ENCODE measurements at regions not wholly inside any gene's neighbourhood (a gene's known extent, or its start where the extent isn't known, plus 50 kb on each side); places are given as distances from the start of the nearest gene placed in this dataset.

DNA sequence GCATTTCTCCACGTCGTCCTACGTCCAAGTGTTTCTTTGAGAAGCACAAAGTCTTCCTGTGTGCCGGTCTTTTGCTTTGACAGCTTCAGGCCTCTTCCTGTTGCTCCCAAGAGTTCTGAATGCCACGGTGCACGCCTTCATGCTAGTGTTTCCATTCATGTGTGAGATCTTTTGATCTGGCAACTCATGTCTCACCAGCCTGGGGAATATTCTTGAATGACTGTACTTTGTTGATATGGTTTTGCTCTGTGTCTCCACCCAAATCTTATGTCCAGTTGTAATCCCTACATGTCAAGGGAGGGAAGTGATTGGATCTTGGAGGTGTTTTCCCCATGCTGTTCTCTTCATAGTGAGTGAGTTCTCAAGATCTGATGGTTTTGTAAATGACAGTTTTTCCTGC is 129.6 kb upstream of the THBS2 start:
- H3K27ac Mint-ChIP-seq: no peak overlapping the region
- no peaks in the 10 kb centered on the region for H3K4me1 Mint-ChIP-seq (ENCODE audit: low read depth)
- TF ChIP-seq, protein P1, sequence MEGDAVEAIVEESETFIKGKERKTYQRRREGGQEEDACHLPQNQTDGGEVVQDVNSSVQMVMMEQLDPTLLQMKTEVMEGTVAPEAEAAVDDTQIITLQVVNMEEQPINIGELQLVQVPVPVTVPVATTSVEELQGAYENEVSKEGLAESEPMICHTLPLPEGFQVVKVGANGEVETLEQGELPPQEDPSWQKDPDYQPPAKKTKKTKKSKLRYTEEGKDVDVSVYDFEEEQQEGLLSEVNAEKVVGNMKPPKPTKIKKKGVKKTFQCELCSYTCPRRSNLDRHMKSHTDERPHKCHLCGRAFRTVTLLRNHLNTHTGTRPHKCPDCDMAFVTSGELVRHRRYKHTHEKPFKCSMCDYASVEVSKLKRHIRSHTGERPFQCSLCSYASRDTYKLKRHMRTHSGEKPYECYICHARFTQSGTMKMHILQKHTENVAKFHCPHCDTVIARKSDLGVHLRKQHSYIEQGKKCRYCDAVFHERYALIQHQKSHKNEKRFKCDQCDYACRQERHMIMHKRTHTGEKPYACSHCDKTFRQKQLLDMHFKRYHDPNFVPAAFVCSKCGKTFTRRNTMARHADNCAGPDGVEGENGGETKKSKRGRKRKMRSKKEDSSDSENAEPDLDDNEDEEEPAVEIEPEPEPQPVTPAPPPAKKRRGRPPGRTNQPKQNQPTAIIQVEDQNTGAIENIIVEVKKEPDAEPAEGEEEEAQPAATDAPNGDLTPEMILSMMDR (IDR thresholded peaks at IDR 0.05): no peak
- H3K36me3 Mint-ChIP-seq (ENCODE audit: low read depth): peaks cover 23% of the 10 kb centered on the region
- peaks cover 8% of the 10 kb centered on the region for H3K27me3 Mint-ChIP-seq (ENCODE audit: insufficient read depth)
- no peak overlapping the region for H3K4me3 Mint-ChIP-seq
- peaks cover 24% of the 10 kb centered on the region for H3K9me3 Mint-ChIP-seq
- DNase-seq: no peak

DNA sequence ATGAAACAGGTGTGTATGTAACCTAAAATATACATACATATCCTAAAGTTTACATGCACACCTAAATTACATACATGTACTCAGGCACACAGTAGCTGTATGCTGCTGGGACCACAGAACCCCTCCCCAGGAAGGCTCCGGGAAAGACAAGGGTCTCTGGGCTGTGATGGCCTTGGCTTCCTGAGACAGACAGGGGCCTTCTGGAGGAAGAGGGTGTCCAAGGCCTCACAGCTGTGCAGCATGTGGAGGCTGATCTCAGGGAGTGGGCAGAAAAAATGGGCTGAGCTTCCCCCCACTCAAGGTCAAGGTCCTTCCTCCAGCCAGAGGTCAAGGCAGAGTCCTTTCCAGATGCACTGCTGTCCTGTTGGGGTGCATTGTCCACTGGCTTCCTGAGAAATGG is 129.1 kb upstream of the THBS2 start:
- Mint-ChIP-seq H3K4me1 (ENCODE audit: low read depth) (no peaks in the 10 kb centered on the region), H3K9me3 (peaks cover 29% of the 10 kb centered on the region), H3K27me3 (ENCODE audit: insufficient read depth) (peaks cover 6% of the 10 kb centered on the region), H3K27ac (no peak overlapping the region), H3K4me3 (no peak overlapping the region), H3K36me3 (ENCODE audit: low read depth) (peaks cover 25% of the 10 kb centered on the region)
- TF ChIP-seq, protein P1 (IDR thresholded peaks at IDR 0.05): no peak
- no peak for DNase-seq

DNA sequence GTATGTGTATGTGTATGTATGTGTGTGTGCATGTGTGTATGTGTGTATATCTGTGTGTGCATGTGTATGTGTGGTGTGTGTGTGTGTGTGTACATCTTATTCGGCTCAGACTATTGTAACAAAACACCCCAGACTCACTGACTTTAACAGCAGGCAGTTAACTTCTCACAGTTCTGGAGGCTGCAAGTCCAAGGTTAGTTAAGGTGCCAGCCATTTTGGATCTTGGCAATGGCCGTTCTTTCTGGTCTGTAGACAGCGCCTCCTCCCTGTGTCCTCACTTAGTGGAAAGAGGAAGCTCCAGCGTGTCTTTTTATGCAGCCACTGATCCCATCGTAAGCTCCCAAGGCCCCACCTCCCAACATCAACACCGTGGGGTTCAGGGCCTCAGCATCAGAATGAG is 128.3 kb upstream of the THBS2 start:
- Mint-ChIP-seq H3K4me1 (ENCODE audit: low read depth) (no peaks in the 10 kb centered on the region), H3K36me3 (ENCODE audit: low read depth) (peaks cover 30% of the 10 kb centered on the region), H3K4me3 (no peak overlapping the region), H3K27me3 (ENCODE audit: insufficient read depth) (peaks cover 6% of the 10 kb centered on the region), H3K9me3 (peaks cover 34% of the 10 kb centered on the region), H3K27ac (no peak overlapping the region)
- no peak for DNase-seq
- TF ChIP-seq, protein P1 (IDR thresholded peaks at IDR 0.05): no peak

DNA sequence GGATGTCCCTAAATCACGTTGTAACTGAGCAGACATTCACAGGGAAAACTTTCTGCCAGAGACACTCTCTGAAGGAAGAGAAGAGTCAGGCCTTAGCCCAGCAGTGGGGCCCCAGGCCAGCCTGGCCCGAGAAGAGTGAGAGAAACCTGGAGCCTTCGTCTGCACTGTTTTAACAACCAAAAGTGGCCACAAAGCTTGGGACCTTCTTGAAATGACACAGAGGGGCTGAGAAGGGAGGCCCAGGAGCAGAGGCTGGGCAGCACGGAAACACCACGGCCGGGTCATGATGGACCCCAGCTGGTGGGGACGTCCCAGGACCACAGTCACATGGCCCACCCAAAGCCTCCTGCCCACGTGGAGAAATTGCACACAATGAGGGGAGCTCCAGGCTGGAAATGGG is 126.8 kb upstream of the THBS2 start:
- H3K4me3 Mint-ChIP-seq: no peak overlapping the region
- H3K36me3 Mint-ChIP-seq (ENCODE audit: low read depth): peaks cover 43% of the 10 kb centered on the region
- peaks cover 47% of the 10 kb centered on the region for H3K9me3 Mint-ChIP-seq
- H3K27me3 Mint-ChIP-seq (ENCODE audit: insufficient read depth): peaks cover 2% of the 10 kb centered on the region; the same call in 1 of the 2 replicates
- no peaks in the 10 kb centered on the region for H3K4me1 Mint-ChIP-seq (ENCODE audit: low read depth)
- TF ChIP-seq, protein P1 (IDR thresholded peaks at IDR 0.05): no peak
- no peak for DNase-seq
- H3K27ac Mint-ChIP-seq: no peak overlapping the region

DNA sequence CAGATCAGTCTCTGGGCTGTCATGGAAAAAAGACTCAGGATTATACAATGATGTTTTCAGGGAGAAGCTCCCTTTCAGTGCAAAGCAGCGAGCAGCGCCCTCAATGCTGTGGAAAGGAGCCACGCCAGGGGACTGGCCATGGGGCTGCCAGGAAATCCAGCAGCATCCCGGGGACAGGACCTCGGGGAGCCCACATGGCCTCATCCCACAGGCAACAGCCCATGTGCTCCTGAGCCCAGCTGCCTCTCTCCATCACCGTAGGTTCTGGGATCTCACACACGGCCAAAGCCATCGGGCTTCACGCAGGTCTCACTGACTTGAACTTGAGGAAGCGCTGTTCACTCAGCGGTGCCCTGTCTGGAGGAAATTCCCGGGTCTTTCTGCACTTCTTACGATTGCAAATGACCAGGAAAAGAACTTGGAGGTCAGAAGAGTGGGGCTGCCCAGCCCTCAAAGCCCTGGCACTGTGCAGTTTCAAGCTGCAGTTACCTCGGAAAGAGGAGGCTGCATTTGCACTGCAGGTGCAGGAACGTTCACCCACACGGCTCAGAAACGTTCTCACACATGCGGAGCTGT is 125.9 kb upstream of the THBS2 start:
- TF ChIP-seq, protein P1 (IDR thresholded peaks at IDR 0.05): no peak
- Mint-ChIP-seq H3K27me3 (ENCODE audit: insufficient read depth) (peaks cover 2% of the 10 kb centered on the region; the same call in 1 of the 2 replicates), H3K4me3 (no peak overlapping the region), H3K4me1 (ENCODE audit: low read depth) (no peaks in the 10 kb centered on the region), H3K27ac (no peak overlapping the region), H3K36me3 (ENCODE audit: low read depth) (peaks cover 51% of the 10 kb centered on the region), H3K9me3 (peaks cover 56% of the 10 kb centered on the region)
- DNase-seq: no peak

Measured in HFFc6 (cell line).